CD4-positive, alpha-beta memory T cell (primary cell): ENCODE measurements at regions not wholly inside any gene's neighbourhood (a gene's known extent, or its start where the extent isn't known, plus 50 kb on each side); places are given as distances from the start of the nearest gene placed in this dataset.

Experiments
- CTCF ChIA-PET: fragments of 350-600 bp; sonication (Branson Sonifier 250); formaldehyde crosslinking; loops from one replicate; lab custom pipeline; 2021; ENCODE audit warnings: inconsistent platforms; ENCODE audit not compliant: partially characterized antibody; lab: Charles Lee
- POLR2A ChIA-PET: fragments of 350-600 bp; sonication (Branson Sonifier 250); formaldehyde crosslinking; loops from one replicate; lab custom pipeline; 2021; ENCODE audit not compliant: partially characterized antibody; lab: Charles Lee
- DNase-seq, 5 donors: peaks; one replicate each; pipeline versions ENCODE4 v3.0.0 to v3.0.0-alpha.2; 2020 to 2022; ENCODE audit warnings: mixed read lengths in 1 of 5
- H3K27ac ChIP-seq: one replicate; pipeline ENCODE4 v1.7.0; 2013; ENCODE audit warnings: low read depth, low read length
- H3K27me3 ChIP-seq: 2 replicates; pipeline ENCODE4 v1.7.0; 2013; ENCODE audit warnings: mild to moderate bottlenecking, low read length, moderate library complexity; ENCODE audit not compliant: insufficient read depth
- H3K36me3 ChIP-seq: 2 replicates; pipeline ENCODE4 v1.7.0; 2013; ENCODE audit warnings: mild to moderate bottlenecking, low read length, moderate library complexity; ENCODE audit not compliant: insufficient read depth
- H3K4me1 ChIP-seq: 2 replicates; pipeline ENCODE4 v1.7.0; 2013; ENCODE audit warnings: mild to moderate bottlenecking, low read length, moderate library complexity; ENCODE audit not compliant: insufficient read depth
- H3K4me3 ChIP-seq, 2 donors: one replicate each; pipeline ENCODE4 v1.7.0; 2013; ENCODE audit warnings: low read length in 2 of 2, mild to moderate bottlenecking in 1 of 2
- H3K9me3 ChIP-seq, 2 donors: one replicate each; pipeline ENCODE4 v1.7.0; 2013; ENCODE audit warnings: low read length in 2 of 2, control low read depth in 1 of 2; ENCODE audit not compliant: control insufficient read depth in 1 of 2
- H3K27ac Mint-ChIP-seq, 7 donors: one replicate each; pipeline ENCODE4 v1.8.0; 2020 to 2021; ENCODE audit warnings: mixed read lengths in 7 of 7, mild to moderate bottlenecking in 6 of 7, inconsistent platforms in 3 of 7, moderate library complexity in 3 of 7
- H3K27me3 Mint-ChIP-seq, 2 donors: one replicate each; pipeline ENCODE4 v1.8.0; 2020 to 2021; ENCODE audit warnings: mixed read lengths in 2 of 2
- H3K36me3 Mint-ChIP-seq, 2 donors: one replicate each; pipeline ENCODE4 v1.8.0; 2020 to 2021; ENCODE audit warnings: mixed read lengths in 2 of 2, inconsistent platforms in 1 of 2, mild to moderate bottlenecking in 1 of 2
- H3K4me1 Mint-ChIP-seq, 4 donors: one replicate each; pipeline ENCODE4 v1.8.0; 2020 to 2021; ENCODE audit warnings: mixed read lengths in 4 of 4, mild to moderate bottlenecking in 1 of 4
- H3K4me3 Mint-ChIP-seq, 8 donors: one replicate each; pipeline ENCODE4 v1.8.0; 2020 to 2021; ENCODE audit warnings: mixed read lengths in 8 of 8, mild to moderate bottlenecking in 7 of 8, moderate library complexity in 6 of 8, inconsistent platforms in 3 of 8
- H3K9me3 Mint-ChIP-seq, 8 donors: one replicate each; pipeline ENCODE4 v1.8.0; 2020 to 2021; ENCODE audit warnings: mixed read lengths in 8 of 8, mild to moderate bottlenecking in 5 of 8, inconsistent platforms in 3 of 8, moderate library complexity in 1 of 8
- intact Hi-C: fragments of 100-400 bp; cut with micrococcal nuclease; formaldehyde crosslinking; loops from one replicate; pipeline ENCODE4 v1.15.1; 2023

DNA sequence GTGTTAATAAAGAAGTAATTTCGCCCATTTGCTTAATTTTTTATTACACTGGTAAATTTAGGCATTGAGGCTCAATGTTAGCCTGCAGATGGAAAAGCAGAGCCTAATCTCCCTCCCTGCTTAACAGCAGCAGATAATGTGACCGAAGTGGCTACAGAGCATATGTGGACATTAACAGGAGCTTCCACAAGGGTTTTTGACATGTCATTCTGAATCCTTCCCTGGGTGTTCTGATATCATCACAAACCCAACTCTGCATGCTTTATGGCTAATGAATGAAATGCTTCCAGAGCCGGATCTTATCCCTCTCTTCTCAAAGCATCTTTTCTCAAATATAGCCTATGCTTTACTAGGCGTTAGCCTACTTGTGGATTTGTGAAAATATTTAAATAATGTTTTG lies 208.6 kb downstream of the CAAP1 start:
- no peak overlapping the region for H3K27ac ChIP-seq
- Mint-ChIP-seq H3K4me3 (no peak overlapping the region), H3K9me3 (peaks cover 0 to 1% (median 0%) of the 10 kb centered on the region in 8 donors), H3K27me3 (peaks cover 3 to 4% of the 10 kb centered on the region in 2 donors), H3K36me3 (no peaks in the 10 kb centered on the region), H3K27ac (no peak overlapping the region), H3K4me1 (no peaks in the 10 kb centered on the region)
- intact Hi-C loops: no loop called here
- no peak overlapping the region for H3K4me3 ChIP-seq
- no peaks in the 10 kb centered on the region for H3K36me3 ChIP-seq
- ChIA-PET POLR2A (no interaction called here), CTCF (interaction anchor here (1.1 kb wide), 1 partner anchor 16 kb away, joined by 3 read pairs; no protein-coding TSS in a partner anchor)
- DNase-seq: no peak
- H3K4me1 ChIP-seq: no peaks in the 10 kb centered on the region
- no peaks in the 10 kb centered on the region for H3K27me3 ChIP-seq
- no peaks in the 10 kb centered on the region for H3K9me3 ChIP-seq

DNA sequence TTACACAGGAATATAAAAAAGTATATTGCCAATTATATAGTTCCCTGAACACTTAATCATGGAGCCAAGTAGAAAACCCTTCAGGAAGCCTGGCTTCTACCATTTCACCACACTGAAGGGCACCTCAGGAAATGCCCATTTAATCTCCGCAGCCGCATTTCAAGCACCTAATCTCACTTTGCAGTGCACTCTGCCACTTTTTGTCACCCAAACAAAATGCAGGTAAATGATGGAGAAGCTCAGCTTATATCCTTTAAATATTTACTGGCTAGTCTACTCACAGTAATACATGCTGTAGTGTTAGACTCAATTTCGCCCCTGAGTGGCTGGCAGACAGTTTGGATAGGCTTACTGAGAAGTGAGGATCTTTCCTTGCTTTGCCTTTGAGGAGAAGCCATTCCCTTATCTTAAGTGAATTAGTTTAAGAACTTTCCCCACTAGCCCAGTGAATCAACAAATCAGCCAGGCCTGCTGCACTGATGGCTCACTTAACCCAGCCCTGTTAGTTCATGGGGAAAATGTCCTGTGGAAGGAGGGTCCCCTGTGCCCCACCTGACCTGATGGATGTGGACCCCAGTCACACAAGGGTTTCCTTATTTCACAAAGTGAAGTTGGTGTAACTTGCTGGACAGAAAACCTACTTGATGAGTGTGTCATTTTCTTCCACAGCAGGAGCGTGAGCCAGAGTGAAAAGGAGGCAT lies 209.7 kb downstream of the CAAP1 start:
- no peak overlapping the region for H3K27ac Mint-ChIP-seq
- no peaks in the 10 kb centered on the region for H3K4me1 ChIP-seq
- no peaks in the 10 kb centered on the region for H3K27me3 ChIP-seq
- H3K9me3 ChIP-seq: no peaks in the 10 kb centered on the region
- H3K4me3 ChIP-seq: no peak overlapping the region
- no peaks in the 10 kb centered on the region for H3K4me1 Mint-ChIP-seq
- ChIA-PET POLR2A (no interaction called here), CTCF (no interaction called here)
- no peak overlapping the region for H3K27ac ChIP-seq
- H3K36me3 Mint-ChIP-seq: no peaks in the 10 kb centered on the region
- no peak for DNase-seq
- no peak overlapping the region for H3K4me3 Mint-ChIP-seq
- H3K27me3 Mint-ChIP-seq: peaks cover 1 to 4% of the 10 kb centered on the region in 2 donors
- no peaks in the 10 kb centered on the region for H3K36me3 ChIP-seq
- H3K9me3 Mint-ChIP-seq: no peaks in the 10 kb centered on the region
- intact Hi-C loops: no loop called here

DNA sequence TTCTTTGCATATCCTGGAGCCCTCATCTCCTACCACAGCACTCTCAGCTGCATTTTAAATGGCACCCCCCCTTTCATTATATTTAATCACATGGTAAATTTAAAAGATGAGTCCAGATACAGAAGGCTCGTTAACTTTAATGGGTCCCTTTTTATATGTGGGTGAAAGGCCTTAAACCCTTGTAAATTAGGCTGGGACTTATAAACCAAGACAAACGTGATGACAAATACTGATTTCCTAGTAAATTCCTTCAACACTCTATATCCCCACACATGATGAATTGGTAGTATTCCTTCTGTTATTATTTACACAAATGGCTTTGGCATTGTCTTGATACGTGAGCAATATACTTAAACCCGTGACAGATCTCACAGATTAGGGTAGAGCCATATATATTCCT lies 210.6 kb downstream of the CAAP1 start:
- CTCF ChIA-PET: no interaction called here
- Histone ChIP-seq H3K4me1 (no peaks in the 10 kb centered on the region), H3K36me3 (no peaks in the 10 kb centered on the region), H3K9me3 (no peaks in the 10 kb centered on the region), H3K27ac (no peak overlapping the region), H3K27me3 (no peaks in the 10 kb centered on the region), H3K4me3 (no peak overlapping the region)
- Mint-ChIP-seq H3K9me3 (no peaks in the 10 kb centered on the region), H3K27me3 (peaks cover 1 to 4% of the 10 kb centered on the region in 2 donors), H3K4me3 (no peak overlapping the region), H3K27ac (no peak overlapping the region), H3K4me1 (no peaks in the 10 kb centered on the region), H3K36me3 (no peaks in the 10 kb centered on the region)
- intact Hi-C loops: no loop called here
- DNase-seq: no peak
- POLR2A ChIA-PET: no interaction called here

DNA sequence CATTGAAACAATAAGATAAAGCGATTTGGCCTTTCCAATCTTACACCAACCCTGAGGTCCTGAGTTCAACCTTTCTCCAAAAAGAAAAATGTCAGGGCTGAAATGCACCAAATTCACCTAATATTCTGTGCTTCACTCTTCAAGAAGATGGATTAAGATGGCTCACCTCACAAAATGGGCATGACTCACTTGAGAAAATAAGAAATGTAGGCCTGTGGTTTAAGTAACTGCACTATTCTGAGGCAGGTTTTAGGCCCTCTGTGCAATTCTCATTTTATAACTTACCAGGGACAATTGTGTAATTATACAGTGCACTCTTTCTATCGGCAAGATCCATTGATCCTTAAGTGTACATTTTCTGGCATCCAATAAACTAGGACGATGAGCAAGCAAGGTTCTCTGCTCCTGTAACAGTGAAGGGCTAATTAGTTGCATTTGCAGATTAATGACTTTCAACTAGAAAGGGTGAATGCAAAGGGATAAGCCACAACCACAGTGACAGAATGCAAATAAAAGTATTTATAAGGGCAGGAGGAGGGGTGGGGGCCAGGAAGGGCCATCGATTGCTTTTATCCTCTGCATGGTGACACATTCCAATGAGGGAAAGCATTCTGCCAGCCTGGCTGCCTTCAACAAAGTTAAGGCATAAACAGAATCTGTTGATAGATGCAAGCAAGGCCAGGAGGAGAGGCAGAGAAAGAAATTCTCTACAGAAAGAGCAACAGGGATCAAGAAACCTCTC lies 214.5 kb downstream of the CAAP1 start:
- Mint-ChIP-seq H3K9me3 (peaks cover 0 to 3% (median 0%) of the 10 kb centered on the region in 8 donors), H3K4me3 (no peak overlapping the region), H3K27me3 (peaks cover 0 to 1% of the 10 kb centered on the region in 2 donors), H3K36me3 (no peaks in the 10 kb centered on the region), H3K4me1 (no peaks in the 10 kb centered on the region), H3K27ac (no peak overlapping the region)
- no peaks in the 10 kb centered on the region for H3K36me3 ChIP-seq
- no peak overlapping the region for H3K27ac ChIP-seq
- H3K9me3 ChIP-seq: no peaks in the 10 kb centered on the region
- no peaks in the 10 kb centered on the region for H3K27me3 ChIP-seq
- H3K4me3 ChIP-seq: no peak overlapping the region
- CTCF ChIA-PET: no interaction called here
- no peaks in the 10 kb centered on the region for H3K4me1 ChIP-seq
- DNase-seq: no peak
- POLR2A ChIA-PET: no interaction called here
- intact Hi-C loops: no loop called here

DNA sequence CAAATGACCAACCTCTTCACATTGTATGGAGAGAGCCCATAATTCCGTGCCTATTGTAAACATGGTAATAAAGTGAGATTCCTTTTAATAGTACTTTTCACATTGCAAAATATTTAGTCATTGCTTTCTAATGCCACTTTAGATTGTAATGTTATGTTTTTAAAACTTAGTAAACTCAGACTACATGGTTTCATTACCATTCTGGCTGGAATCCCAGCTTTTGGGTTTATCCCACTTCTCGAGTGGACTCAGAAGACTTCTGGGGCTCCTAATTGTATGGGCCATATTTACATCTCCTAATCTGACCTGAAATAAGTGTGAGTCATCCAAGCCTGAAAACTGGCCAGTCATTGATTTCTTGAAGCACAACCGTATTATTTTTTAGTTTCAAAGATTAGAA lies 217.6 kb downstream of the CAAP1 start:
- no peaks in the 10 kb centered on the region for H3K36me3 Mint-ChIP-seq
- no peak overlapping the region for H3K4me3 ChIP-seq
- no peaks in the 10 kb centered on the region for H3K4me1 Mint-ChIP-seq
- H3K4me3 Mint-ChIP-seq: no peak overlapping the region
- intact Hi-C loops: no loop called here
- H3K9me3 ChIP-seq: no peaks in the 10 kb centered on the region
- H3K27ac ChIP-seq: no peak overlapping the region
- H3K4me1 ChIP-seq: no peaks in the 10 kb centered on the region
- H3K9me3 Mint-ChIP-seq: peaks cover 0 to 3% (median 0%) of the 10 kb centered on the region in 8 donors
- DNase-seq: no peak
- no peaks in the 10 kb centered on the region for H3K27me3 ChIP-seq
- no peaks in the 10 kb centered on the region for H3K27me3 Mint-ChIP-seq
- CTCF ChIA-PET: no interaction called here
- POLR2A ChIA-PET: no interaction called here
- no peaks in the 10 kb centered on the region for H3K36me3 ChIP-seq
- H3K27ac Mint-ChIP-seq: no peak overlapping the region

DNA sequence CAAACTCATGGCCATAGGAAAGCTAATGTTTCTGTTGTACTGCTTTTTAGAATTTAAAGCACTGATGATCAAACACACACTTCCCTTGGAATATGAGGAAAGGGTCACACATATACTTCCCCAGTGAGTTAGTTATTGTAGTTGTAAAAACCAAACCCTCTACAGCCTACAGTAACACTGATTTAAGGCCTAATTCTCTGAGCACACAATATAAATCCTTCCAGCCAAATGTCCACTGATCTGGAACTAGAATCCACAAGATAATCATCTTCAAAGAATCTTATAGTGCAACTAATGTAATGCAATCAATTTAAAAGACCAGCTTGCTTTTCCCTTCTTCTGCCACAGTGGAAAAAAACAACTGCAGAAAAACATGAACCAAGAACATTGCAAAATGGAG lies 219.3 kb downstream of the CAAP1 start:
- intact Hi-C loops: no loop called here
- Mint-ChIP-seq H3K4me1 (no peaks in the 10 kb centered on the region), H3K9me3 (peaks cover 0 to 3% (median 0%) of the 10 kb centered on the region in 8 donors), H3K36me3 (no peaks in the 10 kb centered on the region), H3K27me3 (no peaks in the 10 kb centered on the region), H3K27ac (no peak overlapping the region), H3K4me3 (no peak overlapping the region)
- Histone ChIP-seq H3K9me3 (no peaks in the 10 kb centered on the region), H3K36me3 (no peaks in the 10 kb centered on the region), H3K27ac (no peak overlapping the region), H3K4me3 (no peak overlapping the region), H3K4me1 (no peaks in the 10 kb centered on the region), H3K27me3 (no peaks in the 10 kb centered on the region)
- DNase-seq: no peak
- POLR2A ChIA-PET: no interaction called here
- CTCF ChIA-PET: no interaction called here

DNA sequence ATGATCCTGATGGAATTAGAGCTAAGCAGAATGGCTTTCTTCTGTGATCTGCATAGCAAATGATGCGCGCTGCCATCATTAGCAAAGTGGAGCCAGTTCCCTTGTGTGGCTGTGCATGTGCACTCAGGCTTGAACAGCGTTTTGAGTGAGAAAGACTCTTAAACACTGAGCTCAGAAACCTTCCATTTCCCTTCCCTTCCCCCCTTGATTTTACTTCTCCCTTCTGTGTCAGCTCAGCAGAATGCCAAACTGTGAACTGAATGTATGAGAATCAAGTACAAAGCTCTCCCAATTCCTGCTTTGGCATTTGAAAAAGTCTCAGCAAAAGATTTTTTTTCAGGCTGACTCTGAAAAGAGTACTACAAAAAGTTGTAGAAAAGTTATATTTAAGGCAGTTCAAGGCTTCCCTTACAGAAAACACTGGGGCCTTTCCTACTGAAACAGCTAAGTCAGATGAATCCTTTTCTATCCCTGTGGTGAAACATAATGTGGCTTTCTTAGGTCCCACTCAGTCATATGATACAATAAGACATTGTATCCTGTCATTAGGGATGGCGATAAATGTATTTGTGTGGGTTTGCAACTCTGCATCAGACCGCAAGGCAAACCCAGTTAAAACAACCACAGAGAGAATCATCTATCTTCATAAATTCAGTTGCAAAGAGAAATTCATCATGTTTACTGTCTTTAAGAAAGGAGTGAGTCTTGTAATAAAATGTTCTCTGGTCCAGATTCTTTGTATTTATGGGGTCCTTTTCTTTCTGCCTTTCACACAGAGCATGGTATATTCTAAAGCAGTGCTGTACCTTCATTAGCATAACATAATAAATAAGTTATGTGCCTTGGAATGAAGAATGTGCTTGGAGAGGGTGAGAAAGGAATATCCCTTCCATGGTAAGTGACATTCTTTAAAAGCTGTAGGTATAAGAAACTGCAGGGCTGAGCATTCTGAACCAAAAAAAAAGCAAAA lies 222.6 kb downstream of the CAAP1 start:
- H3K4me3 Mint-ChIP-seq: no peak overlapping the region
- H3K27me3 Mint-ChIP-seq: no peaks in the 10 kb centered on the region
- Histone ChIP-seq H3K27me3 (no peaks in the 10 kb centered on the region), H3K27ac (no peak overlapping the region), H3K4me1 (no peaks in the 10 kb centered on the region), H3K9me3 (no peaks in the 10 kb centered on the region), H3K36me3 (no peaks in the 10 kb centered on the region), H3K4me3 (no peak overlapping the region)
- H3K4me1 Mint-ChIP-seq: no peaks in the 10 kb centered on the region
- intact Hi-C loops: no loop called here
- no peaks in the 10 kb centered on the region for H3K36me3 Mint-ChIP-seq
- H3K27ac Mint-ChIP-seq: no peak overlapping the region
- H3K9me3 Mint-ChIP-seq: peaks cover 0 to 5% (median 0%) of the 10 kb centered on the region in 8 donors
- CTCF ChIA-PET: no interaction called here
- POLR2A ChIA-PET: no interaction called here
- no peak for DNase-seq
